ENCODE measurements at regions not wholly inside any gene's neighbourhood (a gene's known extent, or its start where the extent isn't known, plus 50 kb on each side); places are given as distances from the start of the nearest gene placed in this dataset.

DNA sequence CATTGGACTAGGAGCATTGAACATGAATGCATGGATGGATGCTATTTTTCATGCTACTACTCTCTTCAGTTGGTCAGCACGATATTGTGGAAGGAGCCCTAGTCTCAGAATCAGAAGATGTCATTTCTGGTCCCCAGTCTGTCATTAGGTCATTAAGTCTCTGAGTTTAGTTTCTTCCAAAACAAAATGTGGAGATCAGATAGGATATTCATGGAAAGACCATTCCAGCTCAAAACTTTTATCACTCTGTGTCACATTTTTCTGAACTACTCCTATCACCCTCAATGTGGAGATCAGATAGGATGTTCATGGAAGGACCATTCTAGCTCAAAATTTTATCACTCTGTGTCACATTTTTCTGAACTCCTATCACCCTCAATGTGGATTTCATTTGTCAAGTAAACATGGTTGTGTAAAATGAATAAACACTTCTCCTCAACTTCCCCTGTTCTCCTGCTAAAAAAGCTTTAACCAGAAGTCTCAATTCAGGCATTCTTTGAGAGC lies 296.8 kb downstream of the MRPS30 start:
- Histone ChIP-seq H3K27ac (ENCODE audit: control insufficient read depth, insufficient read depth, low read length) (no peak overlapping the region), H2AFZ (ENCODE audit: control insufficient read depth, low read length) (no peak overlapping the region), H3K4me3 (ENCODE audit: control insufficient read depth in 2 of 3, extremely low read depth in 1 of 3, insufficient read depth in 2 of 3, low read depth in 1 of 3, low read length in 3 of 3) (no peak overlapping the region), H4K20me1 (ENCODE audit: control insufficient read depth, extremely low read depth, insufficient read depth, low read length) (no peaks in the 10 kb centered on the region), H3K4me1 (ENCODE audit: control insufficient read depth, extremely low read depth, insufficient read depth, low read length) (no peaks in the 10 kb centered on the region), H3K9ac (ENCODE audit: control insufficient read depth, extremely low read depth, insufficient read depth, low read length) (no peak overlapping the region), H3K4me2 (ENCODE audit: control insufficient read depth, extremely low read depth, insufficient read depth, low read depth, low read length) (no peak overlapping the region), H3K9me1 (ENCODE audit: control insufficient read depth, extremely low read depth, insufficient read depth, low read length) (no peaks in the 10 kb centered on the region), H3K79me2 (ENCODE audit: control insufficient read depth, insufficient read depth, low read length) (no peaks in the 10 kb centered on the region), H3K27me3 (ENCODE audit: control insufficient read depth, extremely low read depth, insufficient read depth, low read length) (no peaks in the 10 kb centered on the region), H3K36me3 (ENCODE audit: control insufficient read depth in 2 of 2, extremely low read depth in 1 of 2, insufficient read depth in 2 of 2, low read length in 2 of 2) (no peaks in the 10 kb centered on the region), H3K9me3 (ENCODE audit: control insufficient read depth, low read depth, low read length) (no peaks in the 10 kb centered on the region)
- dilution Hi-C loops (cut with MboI; ENCODE audit: extremely low pct_ligation_motif_present, low sequenced_read_pairs), result no loop called here
- TF ChIP-seq EZH2 (IDR thresholded peaks at IDR 0.05; ENCODE audit: low read length), result no peak
- no peak for TF ChIP-seq CTCF (optimal IDR thresholded peaks at IDR 0.05 in 1 of 3, IDR thresholded peaks at IDR 0.05 in 1 of 3, conservative IDR thresholded peaks at IDR 0.05 in 1 of 3; ENCODE audit: extremely low read depth in 1 of 3, insufficient read depth in 2 of 3, low read length in 3 of 3)
- DNase-seq (ENCODE audit: low read depth, low spot score), result no peak
- no peak for FAIRE-seq

DNA sequence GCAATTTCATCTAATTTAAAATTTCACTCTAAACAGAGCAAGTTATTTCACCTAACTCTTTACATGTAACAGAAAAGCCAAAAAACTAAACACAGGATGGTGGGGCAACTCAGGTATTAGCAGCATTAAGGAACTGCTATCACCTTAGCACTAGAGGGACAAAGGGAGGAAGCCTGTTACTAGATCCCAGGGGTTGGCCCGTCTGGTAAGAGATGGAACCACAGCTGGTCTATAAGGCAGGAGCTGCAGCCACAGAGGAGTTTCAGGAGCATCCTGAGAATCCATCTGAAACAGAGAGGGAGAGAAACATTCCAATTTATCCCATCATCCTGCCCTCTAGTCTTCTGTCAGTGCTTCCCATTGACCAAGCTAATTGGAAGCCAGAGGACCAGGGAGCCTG lies 300.3 kb downstream of the MRPS30 start:
- TF ChIP-seq CTCF (optimal IDR thresholded peaks at IDR 0.05 in 1 of 3, IDR thresholded peaks at IDR 0.05 in 1 of 3, conservative IDR thresholded peaks at IDR 0.05 in 1 of 3; ENCODE audit: extremely low read depth in 1 of 3, insufficient read depth in 2 of 3, low read length in 3 of 3) (no peak), EZH2 (IDR thresholded peaks at IDR 0.05; ENCODE audit: low read length) (no peak)
- Histone ChIP-seq H3K79me2 (ENCODE audit: control insufficient read depth, insufficient read depth, low read length) (no peaks in the 10 kb centered on the region), H3K4me2 (ENCODE audit: control insufficient read depth, extremely low read depth, insufficient read depth, low read depth, low read length) (no peak overlapping the region), H3K27ac (ENCODE audit: control insufficient read depth, insufficient read depth, low read length) (no peak overlapping the region), H3K9me3 (ENCODE audit: control insufficient read depth, low read depth, low read length) (no peaks in the 10 kb centered on the region), H3K9me1 (ENCODE audit: control insufficient read depth, extremely low read depth, insufficient read depth, low read length) (no peaks in the 10 kb centered on the region), H3K27me3 (ENCODE audit: control insufficient read depth, extremely low read depth, insufficient read depth, low read length) (no peaks in the 10 kb centered on the region), H3K36me3 (ENCODE audit: control insufficient read depth in 2 of 2, extremely low read depth in 1 of 2, insufficient read depth in 2 of 2, low read length in 2 of 2) (no peaks in the 10 kb centered on the region), H4K20me1 (ENCODE audit: control insufficient read depth, extremely low read depth, insufficient read depth, low read length) (no peaks in the 10 kb centered on the region), H3K9ac (ENCODE audit: control insufficient read depth, extremely low read depth, insufficient read depth, low read length) (no peak overlapping the region), H3K4me1 (ENCODE audit: control insufficient read depth, extremely low read depth, insufficient read depth, low read length) (no peaks in the 10 kb centered on the region), H3K4me3 (ENCODE audit: control insufficient read depth in 2 of 3, extremely low read depth in 1 of 3, insufficient read depth in 2 of 3, low read depth in 1 of 3, low read length in 3 of 3) (no peak overlapping the region), H2AFZ (ENCODE audit: control insufficient read depth, low read length) (no peak overlapping the region)
- DNase-seq (ENCODE audit: low read depth, low spot score) (no peak), FAIRE-seq (no peak)
- dilution Hi-C loops (cut with MboI; ENCODE audit: extremely low pct_ligation_motif_present, low sequenced_read_pairs), result no loop called here
